GM10266 (cell line): ENCODE measurements at regions not wholly inside any gene's neighbourhood (a gene's known extent, or its start where the extent isn't known, plus 50 kb on each side); places are given as distances from the start of the nearest gene placed in this dataset.

Experiments used
- DNase-seq: peaks from one replicate; pipeline ENCODE4 v3.0.0; 2012; ENCODE audit errors: extremely low spot score
- CTCF ChIP-seq: IDR thresholded peaks from 2 replicates; pipeline ENCODE4 v1.5.1; 2012; ENCODE audit warnings: mild to moderate bottlenecking, low read depth; ENCODE audit not compliant: control insufficient read depth, insufficient read depth; ENCODE audit errors: missing control alignments

- DNase-seq, result no peak
- no peak for TF ChIP-seq CTCF
Measured at GRCh38 chr18:77970814-77971213, 721.2 kb downstream of the GALR1 start.

GRCh38 chr18:77973745-77974144 lies 724.1 kb downstream of the GALR1 start:
- no peak for TF ChIP-seq CTCF
- no peak for DNase-seq

GRCh38 chr18:77974329-77974728 lies 724.7 kb downstream of the GALR1 start:
- no peak for TF ChIP-seq CTCF
- no peak for DNase-seq

- TF ChIP-seq CTCF, result no peak
Measured at GRCh38 chr18:77977331-77977730, 727.7 kb downstream of the GALR1 start.

GRCh38 chr18:77980275-77980674 lies 730.6 kb downstream of the GALR1 start:
- no peak for TF ChIP-seq CTCF

More at GRCh38 chr18:77977331-77977730, 727.7 kb downstream of the GALR1 start:
- DNase-seq, result no peak

GRCh38 chr18:77981874-77982273 lies 732.2 kb downstream of the GALR1 start:
- DNase-seq, result no peak

More at GRCh38 chr18:77980275-77980674, 730.6 kb downstream of the GALR1 start:
- DNase-seq, result no peak

GRCh38 chr18:77983270-77983669 lies 733.6 kb downstream of the GALR1 start:
- TF ChIP-seq CTCF, result no peak

More at GRCh38 chr18:77981874-77982273, 732.2 kb downstream of the GALR1 start:
- TF ChIP-seq CTCF, result no peak

More at GRCh38 chr18:77983270-77983669, 733.6 kb downstream of the GALR1 start:
- no peak for DNase-seq
